ENCODE measurements at regions not wholly inside any gene's neighbourhood (a gene's known extent, or its start where the extent isn't known, plus 50 kb on each side); places are given as distances from the start of the nearest gene placed in this dataset.

DNA sequence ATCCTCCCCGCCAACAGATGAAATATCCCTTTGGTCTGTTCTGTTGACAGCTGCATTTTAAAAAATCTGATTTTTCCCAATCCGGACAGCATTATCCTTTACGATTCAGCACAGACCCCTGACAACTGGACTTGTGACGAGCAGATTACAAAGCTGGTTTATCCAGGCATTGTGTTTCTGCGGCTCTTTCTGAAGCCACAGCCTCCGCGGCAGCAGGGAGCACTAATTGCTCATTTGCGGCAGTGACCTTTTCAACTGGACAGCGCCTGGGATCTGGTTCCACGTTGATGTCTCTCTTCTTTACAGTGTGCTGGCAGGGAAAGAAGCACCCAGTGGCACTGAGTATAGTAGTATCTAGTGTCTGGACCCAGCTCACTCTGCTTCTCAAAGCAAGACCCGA, 351.2 kb downstream of the ZNF608 start:
- no peak overlapping the region for H3K4me3 Mint-ChIP-seq
- H3K36me3 Mint-ChIP-seq: no peaks in the 10 kb centered on the region
- no peaks in the 10 kb centered on the region for H3K27me3 Mint-ChIP-seq
- H3K27ac Mint-ChIP-seq: peak overlapping the region; percentile 14
- H3K9me3 Mint-ChIP-seq: no peaks in the 10 kb centered on the region
- no peaks in the 10 kb centered on the region for H3K4me1 Mint-ChIP-seq

- Mint-ChIP-seq H3K27ac (peak overlapping the region; percentile 14), H3K27me3 (no peaks in the 10 kb centered on the region), H3K4me3 (no peak overlapping the region), H3K9me3 (peaks cover 3% of the 10 kb centered on the region), H3K36me3 (no peaks in the 10 kb centered on the region), H3K4me1 (no peaks in the 10 kb centered on the region)
These were observed 351.7 kb downstream of the ZNF608 start for GRCh38 chr5:124394700-124395245.

DNA sequence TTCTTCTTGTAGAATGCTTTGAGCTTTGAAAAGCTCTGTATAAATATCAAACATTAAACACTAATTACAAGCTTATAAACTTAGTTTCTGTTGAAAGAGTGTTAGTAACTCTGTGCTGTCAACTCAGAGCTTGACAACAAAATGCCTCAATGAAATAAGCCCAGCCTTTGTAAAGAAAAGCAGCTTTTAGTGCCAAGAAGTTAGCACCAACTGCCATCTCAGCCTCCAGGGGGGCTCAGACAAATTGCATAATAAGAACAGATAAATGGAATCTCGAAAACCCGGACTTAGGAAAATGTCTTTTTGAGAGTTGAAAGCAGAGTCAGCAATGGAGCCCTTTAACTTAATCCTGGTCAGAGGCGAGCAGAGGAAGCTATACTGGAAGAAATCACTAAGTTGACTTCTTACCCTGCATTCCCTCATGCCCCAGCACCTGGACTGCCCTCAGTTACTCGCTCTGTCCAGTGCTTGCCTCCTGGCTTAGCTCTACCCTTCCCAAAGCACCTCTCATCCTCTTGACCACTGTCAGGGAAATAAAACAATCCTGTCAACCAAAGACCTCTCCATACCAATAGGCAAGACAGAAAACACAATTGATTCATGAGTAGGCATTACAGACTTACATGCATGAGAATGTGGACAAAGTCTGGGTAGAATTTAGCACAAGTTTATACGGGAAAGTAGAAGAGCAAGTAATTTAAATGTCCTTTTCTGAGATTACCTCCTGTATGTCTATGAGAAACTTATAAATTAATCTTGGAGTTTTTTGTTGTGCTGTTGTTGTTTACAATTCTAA, 352.7 kb downstream of the ZNF608 start:
- H3K9me3 Mint-ChIP-seq: peaks cover 5% of the 10 kb centered on the region
- H3K4me3 Mint-ChIP-seq: no peak overlapping the region
- no peaks in the 10 kb centered on the region for H3K36me3 Mint-ChIP-seq

GRCh38 chr5:124383693-124384092, 362.7 kb downstream of the ZNF608 start:
- H3K27me3 Mint-ChIP-seq: no peaks in the 10 kb centered on the region
- H3K4me3 Mint-ChIP-seq: no peak overlapping the region
- no peaks in the 10 kb centered on the region for H3K4me1 Mint-ChIP-seq
- H3K36me3 Mint-ChIP-seq: peaks cover 1% of the 10 kb centered on the region
- H3K27ac Mint-ChIP-seq: no peak overlapping the region
- H3K9me3 Mint-ChIP-seq: peaks cover 18% of the 10 kb centered on the region

More for the DNA sequence above, 352.7 kb downstream of the ZNF608 start:
- H3K27me3 Mint-ChIP-seq: no peaks in the 10 kb centered on the region
- no peaks in the 10 kb centered on the region for H3K4me1 Mint-ChIP-seq
- H3K27ac Mint-ChIP-seq: no peak overlapping the region

DNA sequence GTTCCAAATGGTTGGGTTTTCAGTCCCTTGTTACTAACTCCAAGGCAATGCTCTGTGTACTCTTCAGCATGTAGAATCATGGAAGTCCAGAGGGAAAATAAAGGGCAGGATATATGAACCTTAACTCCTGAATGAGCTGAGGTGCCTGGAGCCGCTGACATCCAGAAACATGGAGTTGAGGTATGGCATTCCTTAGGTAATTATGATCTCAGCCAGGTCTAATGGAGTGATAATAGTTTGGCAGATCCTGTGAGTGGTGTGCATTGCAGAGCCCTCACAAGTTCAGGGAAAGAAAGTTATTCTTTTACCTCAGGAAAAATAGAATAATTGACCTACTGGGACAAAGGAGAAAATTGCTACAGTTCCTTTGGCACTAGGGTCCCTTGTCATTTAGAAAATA, 369.1 kb downstream of the ZNF608 start:
- Mint-ChIP-seq H3K4me1 (no peaks in the 10 kb centered on the region), H3K4me3 (no peak overlapping the region), H3K27me3 (no peaks in the 10 kb centered on the region), H3K27ac (no peak overlapping the region), H3K36me3 (no peaks in the 10 kb centered on the region), H3K9me3 (peaks cover 21% of the 10 kb centered on the region)

DNA sequence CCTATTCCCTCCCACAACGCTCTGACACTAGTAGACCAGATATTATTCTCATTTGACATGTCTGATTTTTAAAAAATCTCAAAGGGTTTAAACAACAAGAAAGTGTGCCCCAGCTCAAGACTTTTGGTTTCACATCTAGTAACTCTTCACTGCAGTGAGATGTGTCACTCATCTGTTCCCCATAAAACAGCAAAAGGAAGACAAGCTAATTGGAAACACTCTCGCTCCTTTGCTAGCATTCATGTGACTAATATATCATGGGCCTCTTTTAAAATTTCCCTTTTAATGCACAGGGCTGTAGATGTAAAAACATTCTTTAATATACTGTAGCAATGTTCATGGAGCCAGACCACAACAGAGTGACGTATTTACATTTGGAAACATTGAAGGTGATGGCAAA, 372.6 kb downstream of the ZNF608 start:
- no peak overlapping the region for H3K4me3 Mint-ChIP-seq
- no peaks in the 10 kb centered on the region for H3K4me1 Mint-ChIP-seq
- no peaks in the 10 kb centered on the region for H3K36me3 Mint-ChIP-seq
- H3K9me3 Mint-ChIP-seq: peaks cover 11% of the 10 kb centered on the region
- H3K27ac Mint-ChIP-seq: no peak overlapping the region
- H3K27me3 Mint-ChIP-seq: no peaks in the 10 kb centered on the region

- Mint-ChIP-seq H3K27me3 (no peaks in the 10 kb centered on the region), H3K27ac (no peak overlapping the region), H3K4me1 (no peaks in the 10 kb centered on the region), H3K36me3 (no peaks in the 10 kb centered on the region), H3K4me3 (no peak overlapping the region), H3K9me3 (peaks cover 11% of the 10 kb centered on the region)
These were observed 374.0 kb downstream of the ZNF608 start for GRCh38 chr5:124372457-124372856.

DNA sequence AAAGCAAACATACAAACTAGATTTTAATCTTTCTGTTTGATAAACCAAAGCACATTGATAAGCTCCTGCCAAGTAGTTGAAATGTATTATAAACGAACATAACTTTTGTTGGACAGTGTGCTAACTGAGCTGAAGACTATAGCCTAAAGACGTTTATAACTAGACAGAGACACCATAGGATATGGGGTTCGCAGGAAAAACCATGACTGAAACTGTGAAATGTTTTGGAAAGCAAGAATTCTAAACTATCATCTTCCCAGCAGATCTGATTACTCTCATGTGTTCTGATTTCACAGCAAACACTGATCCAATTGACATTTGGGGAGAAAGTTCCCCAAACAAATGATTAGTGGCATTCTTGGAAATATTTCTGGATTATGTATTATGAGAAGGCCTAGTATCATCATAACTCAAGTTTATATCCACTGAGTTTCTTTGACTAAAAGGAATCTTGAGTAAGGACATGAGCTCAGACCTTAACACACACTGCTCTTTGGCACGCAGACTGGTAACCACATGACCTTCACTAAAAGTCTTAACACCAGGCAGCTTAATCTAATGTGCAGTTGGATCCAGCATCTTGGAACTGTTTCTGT, 375.2 kb downstream of the ZNF608 start:
- H3K27ac Mint-ChIP-seq: no peak overlapping the region
- peaks cover 6% of the 10 kb centered on the region for H3K9me3 Mint-ChIP-seq
- H3K36me3 Mint-ChIP-seq: no peaks in the 10 kb centered on the region
- no peaks in the 10 kb centered on the region for H3K27me3 Mint-ChIP-seq
- H3K4me1 Mint-ChIP-seq: no peaks in the 10 kb centered on the region
- H3K4me3 Mint-ChIP-seq: no peak overlapping the region

DNA sequence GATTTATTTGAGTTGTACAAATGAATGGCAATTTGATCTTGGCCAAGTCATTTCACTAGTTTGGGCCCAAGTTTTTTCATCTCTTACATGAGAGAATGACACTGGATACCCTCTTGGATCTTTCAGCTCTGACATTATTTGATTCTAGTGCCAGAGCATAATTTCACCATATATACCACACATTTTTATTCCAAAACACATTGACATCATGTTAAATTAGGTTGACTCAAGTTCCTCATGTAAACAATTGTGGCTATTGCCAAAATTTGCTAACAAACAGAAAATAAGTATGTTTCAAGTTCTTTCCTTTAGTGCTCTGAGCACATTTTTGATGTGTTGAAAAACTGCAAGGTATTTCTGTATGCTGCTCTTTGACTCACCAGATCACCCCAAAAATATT, 375.8 kb downstream of the ZNF608 start:
- Mint-ChIP-seq H3K4me3 (no peak overlapping the region), H3K4me1 (no peaks in the 10 kb centered on the region), H3K27ac (no peak overlapping the region), H3K27me3 (no peaks in the 10 kb centered on the region), H3K9me3 (no peaks in the 10 kb centered on the region), H3K36me3 (no peaks in the 10 kb centered on the region)

GRCh38 chr5:124365361-124365801, 381.1 kb downstream of the ZNF608 start:
- Mint-ChIP-seq H3K36me3 (no peaks in the 10 kb centered on the region), H3K4me1 (no peaks in the 10 kb centered on the region), H3K4me3 (no peak overlapping the region), H3K9me3 (no peaks in the 10 kb centered on the region), H3K27me3 (no peaks in the 10 kb centered on the region), H3K27ac (no peak overlapping the region)

GRCh38 chr5:124355928-124356327, 390.5 kb downstream of the ZNF608 start:
- Mint-ChIP-seq H3K27me3 (no peaks in the 10 kb centered on the region), H3K27ac (no peak overlapping the region), H3K4me3 (no peak overlapping the region), H3K36me3 (no peaks in the 10 kb centered on the region), H3K4me1 (no peaks in the 10 kb centered on the region), H3K9me3 (peaks cover 5% of the 10 kb centered on the region)

DNA sequence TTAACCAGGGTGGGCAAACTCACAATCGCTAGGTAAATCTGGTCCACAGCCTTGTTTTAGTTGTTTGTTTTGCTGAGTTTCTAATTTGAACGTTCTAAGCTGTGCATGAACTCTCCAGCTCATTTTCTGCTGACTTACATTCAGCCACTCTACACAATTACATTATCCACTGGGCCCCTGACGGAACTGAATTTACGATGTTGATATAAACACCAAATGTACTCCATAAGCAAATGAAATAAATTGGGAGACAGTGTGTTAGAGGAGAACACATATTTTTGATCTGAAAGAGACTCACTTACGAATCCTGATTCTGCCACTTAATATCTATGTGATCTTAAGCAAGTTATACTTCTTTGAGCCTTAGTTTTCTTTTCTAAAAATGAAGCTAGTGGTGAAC, 393.4 kb downstream of the ZNF608 start:
- no peaks in the 10 kb centered on the region for H3K27me3 Mint-ChIP-seq
- H3K4me1 Mint-ChIP-seq: no peaks in the 10 kb centered on the region
- H3K36me3 Mint-ChIP-seq: no peaks in the 10 kb centered on the region
- H3K27ac Mint-ChIP-seq: no peak overlapping the region
- H3K9me3 Mint-ChIP-seq: peaks cover 5% of the 10 kb centered on the region
- no peak overlapping the region for H3K4me3 Mint-ChIP-seq

- Mint-ChIP-seq H3K4me1 (no peaks in the 10 kb centered on the region), H3K36me3 (no peaks in the 10 kb centered on the region), H3K27ac (no peak overlapping the region), H3K4me3 (no peak overlapping the region), H3K27me3 (no peaks in the 10 kb centered on the region), H3K9me3 (peaks cover 5% of the 10 kb centered on the region)
These were observed 394.1 kb downstream of the ZNF608 start for GRCh38 chr5:124352312-124352711.

GRCh38 chr5:124349931-124350330, 396.5 kb downstream of the ZNF608 start:
- Mint-ChIP-seq H3K9me3 (peaks cover 5% of the 10 kb centered on the region), H3K27me3 (no peaks in the 10 kb centered on the region), H3K36me3 (no peaks in the 10 kb centered on the region), H3K27ac (no peak overlapping the region), H3K4me1 (no peaks in the 10 kb centered on the region), H3K4me3 (no peak overlapping the region)

- Mint-ChIP-seq H3K36me3 (no peaks in the 10 kb centered on the region), H3K9me3 (no peaks in the 10 kb centered on the region), H3K27ac (no peak overlapping the region), H3K4me1 (no peaks in the 10 kb centered on the region), H3K4me3 (no peak overlapping the region), H3K27me3 (no peaks in the 10 kb centered on the region)
These were observed 403.0 kb downstream of the ZNF608 start for GRCh38 chr5:124343451-124343867.

DNA sequence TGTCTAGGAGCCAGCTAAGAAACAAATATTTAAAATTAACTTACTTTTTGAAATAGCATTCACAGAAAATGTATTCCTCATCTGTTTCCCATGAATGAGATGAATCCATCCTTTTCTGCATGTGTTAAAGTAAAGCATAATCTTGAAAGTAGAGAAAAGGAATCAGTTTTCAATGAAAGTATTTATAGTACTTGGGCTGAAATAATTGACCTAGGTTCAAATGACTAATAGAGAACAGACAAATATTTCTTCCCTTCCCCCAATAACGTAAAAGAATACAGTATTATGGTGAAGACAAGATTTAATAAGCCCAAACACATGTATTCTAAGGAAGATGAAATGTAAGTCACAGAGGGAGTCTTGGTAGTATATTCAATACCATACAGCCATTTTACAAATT, 403.5 kb downstream of the ZNF608 start:
- Mint-ChIP-seq H3K27ac (no peak overlapping the region), H3K9me3 (no peaks in the 10 kb centered on the region), H3K27me3 (no peaks in the 10 kb centered on the region), H3K36me3 (no peaks in the 10 kb centered on the region), H3K4me1 (no peaks in the 10 kb centered on the region), H3K4me3 (no peak overlapping the region)

Measured in activated naive CD4-positive, alpha-beta T cell treated with anti-CD3 and anti-CD28 coated beads, Interleukin-2, amount 50 U/mL, for 24 hours (primary cell).